Stimulated activated CD4-positive, alpha-beta T cell treated with anti-CD3 and anti-CD28 coated beads, Interleukin-12 subunit alpha, Interleukin-12 subunit beta, amount 100 ng/mL, for 48 hours (primary cell): ENCODE measurements at regions not wholly inside any gene's neighbourhood (a gene's known extent, or its start where the extent isn't known, plus 50 kb on each side); places are given as distances from the start of the nearest gene placed in this dataset.
"Not testable (repeated sequence)": the region's sequence is repeated elsewhere in the genome, so short reads cannot be mapped to it uniquely, and the experiment has no call there.

Experiments used
- DNase-seq, 3 donors: peaks; one replicate each; pipeline ENCODE4 v3.0.0-alpha.2; 2020; ENCODE audit warnings: low read depth in 2 of 3, low spot score in 1 of 3

DNA sequence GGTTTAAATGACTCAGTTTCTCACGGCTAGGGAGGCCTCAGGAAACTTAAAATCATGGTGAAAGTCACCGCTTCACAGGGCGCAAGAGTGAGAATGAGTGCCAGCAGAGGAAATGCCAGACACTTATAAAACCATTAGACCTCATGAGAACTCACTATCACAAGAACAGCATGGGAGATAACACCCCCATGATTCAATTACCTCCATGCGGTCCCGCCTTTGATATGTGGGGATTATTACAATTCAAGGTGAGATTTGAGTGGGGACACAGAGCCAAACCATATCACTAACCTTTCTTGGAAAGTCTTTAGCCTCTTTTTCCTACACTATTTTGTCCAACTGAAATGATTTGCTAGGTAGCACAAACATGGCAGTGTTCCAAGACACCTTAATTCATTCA lies 533.9 kb upstream of the NUDT12 start:
- DNase-seq, result no peak

DNA sequence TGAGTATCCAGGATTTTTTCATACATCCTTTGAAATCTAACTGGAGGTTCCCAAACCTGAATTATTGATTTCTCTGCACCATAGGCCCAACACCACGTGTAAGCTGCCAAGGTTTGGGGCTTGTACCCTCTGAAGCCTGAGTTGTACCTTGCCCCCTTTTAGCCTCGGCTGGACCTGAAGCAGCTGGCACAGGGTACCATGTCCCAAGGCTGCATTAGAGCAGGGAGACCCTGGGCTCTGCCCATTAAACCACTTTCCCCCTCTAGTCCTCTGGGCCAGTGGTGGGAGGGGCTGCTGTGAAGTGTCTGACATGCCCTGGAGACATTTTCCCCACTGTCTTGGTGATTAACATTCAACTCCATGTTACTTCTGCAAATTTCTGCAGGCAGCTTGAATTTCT lies 532.9 kb upstream of the NUDT12 start:
- no peak for DNase-seq

DNA sequence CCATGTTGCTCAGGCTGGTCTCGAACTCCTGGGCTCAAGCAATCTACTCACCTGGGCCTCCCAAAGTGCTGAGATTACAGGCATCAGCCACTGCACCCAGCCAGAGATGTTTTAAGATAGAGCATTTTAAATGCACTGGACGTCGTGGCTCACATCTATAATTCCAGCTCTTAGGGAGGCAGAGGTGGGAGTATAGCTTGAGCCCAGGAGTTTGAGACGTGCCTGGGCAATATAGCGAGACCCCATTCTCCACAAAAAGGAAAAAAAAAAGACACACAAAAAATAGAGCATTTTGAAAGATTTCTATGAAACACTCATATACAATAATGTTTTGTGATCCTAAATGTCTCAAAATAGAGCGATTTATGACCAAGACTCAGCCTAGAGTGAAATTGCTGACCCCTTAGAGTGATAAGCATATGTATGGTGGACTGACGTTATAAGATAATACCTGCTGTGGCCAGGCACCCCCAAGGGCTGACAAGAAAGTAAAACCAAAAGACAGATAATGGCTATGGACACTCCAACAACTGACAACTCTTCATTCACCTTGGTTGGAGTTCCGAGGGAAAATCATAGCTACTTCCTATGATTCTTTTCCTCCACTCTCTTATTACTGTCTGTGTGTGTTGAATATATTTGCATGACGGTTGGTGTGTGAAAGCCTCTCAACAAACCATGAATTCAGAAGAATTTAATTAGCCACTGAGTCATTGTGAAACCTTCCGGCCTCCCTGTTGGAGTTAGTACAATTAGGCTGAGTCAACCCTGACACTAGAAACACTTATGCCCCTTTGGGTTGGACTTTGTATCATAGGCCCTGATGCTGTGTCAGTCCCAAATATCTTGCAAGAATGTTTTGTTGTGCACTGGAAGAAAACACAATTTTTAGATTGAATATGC lies 526.5 kb upstream of the NUDT12 start:
- no peak for DNase-seq

DNA sequence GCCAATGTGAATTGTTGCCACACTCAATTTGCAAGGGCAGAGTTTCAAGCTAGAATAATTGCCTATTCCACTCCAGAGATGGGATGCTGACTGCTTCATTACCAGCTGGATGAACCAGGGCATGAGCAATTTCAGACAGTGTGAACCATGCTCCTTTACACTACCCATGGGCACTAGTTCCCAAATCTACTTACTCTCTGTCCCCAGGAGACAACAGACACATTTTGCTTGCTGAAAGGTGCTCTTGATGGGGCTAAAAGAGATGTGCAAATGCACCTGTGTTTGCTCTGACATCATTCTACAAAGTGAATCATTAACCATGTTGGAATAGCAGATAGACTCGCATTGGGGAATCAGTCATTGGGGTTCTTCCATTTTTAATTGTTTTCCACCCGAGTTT lies 522.3 kb upstream of the NUDT12 start:
- DNase-seq, result no peak

DNA sequence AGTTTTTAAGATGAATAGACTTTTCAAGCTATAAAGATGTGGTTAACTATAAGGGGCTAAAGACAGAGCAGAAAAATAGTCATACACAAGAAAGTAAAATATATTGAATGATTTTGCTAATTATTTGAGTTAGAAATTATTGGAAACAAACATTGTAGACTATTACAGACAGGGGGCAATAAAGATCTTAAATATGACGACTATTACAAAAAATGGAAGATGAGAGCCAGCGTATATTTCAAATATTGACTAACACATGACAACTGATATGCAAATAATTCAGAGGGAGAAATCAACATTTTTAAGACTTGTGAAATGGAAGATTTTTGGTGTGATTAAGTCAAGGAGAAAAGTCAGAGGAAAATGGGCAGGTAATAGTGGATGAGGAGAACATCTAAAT lies 520.2 kb upstream of the NUDT12 start:
- DNase-seq, result no peak

DNA sequence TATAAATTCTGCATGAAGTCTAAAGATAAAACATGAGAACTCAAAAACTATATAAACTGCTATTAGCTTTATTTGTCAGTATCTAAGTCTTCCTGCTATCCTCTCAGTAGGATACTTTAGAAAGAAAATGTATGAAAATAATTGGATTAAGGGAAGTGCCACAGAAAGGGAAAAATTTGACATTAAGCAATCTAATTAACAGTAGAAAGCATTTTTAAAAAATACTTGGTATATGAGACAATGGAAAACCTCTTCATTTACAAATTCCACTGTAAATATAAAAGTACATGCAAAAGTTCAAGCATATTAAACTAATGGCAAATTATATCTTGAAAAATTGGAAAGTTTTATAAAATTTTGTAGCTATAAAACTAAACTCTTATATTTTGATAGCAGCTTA lies 518.6 kb upstream of the NUDT12 start:
- no peak for DNase-seq

DNA sequence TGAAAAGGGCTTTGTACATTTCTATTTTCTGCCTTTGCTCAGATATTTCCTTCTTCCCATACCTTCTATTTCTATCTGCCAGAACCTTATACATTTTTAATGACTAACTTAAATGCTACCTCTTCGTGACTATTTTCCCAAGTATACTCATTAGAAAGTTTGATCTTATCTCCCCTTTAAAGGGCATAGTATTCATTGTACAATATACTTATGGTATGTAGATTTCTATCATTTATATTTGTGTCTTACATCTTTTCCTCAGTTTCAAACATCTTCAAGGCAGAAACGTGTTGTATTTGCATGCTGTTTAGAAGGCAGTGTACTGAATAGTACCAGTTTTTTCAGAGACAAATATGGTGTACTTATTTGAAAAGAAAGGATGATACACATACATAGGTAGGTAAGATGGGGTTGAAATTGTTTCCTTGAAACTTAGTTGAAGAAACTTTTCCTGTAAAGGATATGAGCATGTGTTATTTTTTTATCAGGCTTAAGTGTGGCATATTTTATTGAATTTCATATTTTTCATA lies 518.1 kb upstream of the NUDT12 start:
- no peak for DNase-seq

DNA sequence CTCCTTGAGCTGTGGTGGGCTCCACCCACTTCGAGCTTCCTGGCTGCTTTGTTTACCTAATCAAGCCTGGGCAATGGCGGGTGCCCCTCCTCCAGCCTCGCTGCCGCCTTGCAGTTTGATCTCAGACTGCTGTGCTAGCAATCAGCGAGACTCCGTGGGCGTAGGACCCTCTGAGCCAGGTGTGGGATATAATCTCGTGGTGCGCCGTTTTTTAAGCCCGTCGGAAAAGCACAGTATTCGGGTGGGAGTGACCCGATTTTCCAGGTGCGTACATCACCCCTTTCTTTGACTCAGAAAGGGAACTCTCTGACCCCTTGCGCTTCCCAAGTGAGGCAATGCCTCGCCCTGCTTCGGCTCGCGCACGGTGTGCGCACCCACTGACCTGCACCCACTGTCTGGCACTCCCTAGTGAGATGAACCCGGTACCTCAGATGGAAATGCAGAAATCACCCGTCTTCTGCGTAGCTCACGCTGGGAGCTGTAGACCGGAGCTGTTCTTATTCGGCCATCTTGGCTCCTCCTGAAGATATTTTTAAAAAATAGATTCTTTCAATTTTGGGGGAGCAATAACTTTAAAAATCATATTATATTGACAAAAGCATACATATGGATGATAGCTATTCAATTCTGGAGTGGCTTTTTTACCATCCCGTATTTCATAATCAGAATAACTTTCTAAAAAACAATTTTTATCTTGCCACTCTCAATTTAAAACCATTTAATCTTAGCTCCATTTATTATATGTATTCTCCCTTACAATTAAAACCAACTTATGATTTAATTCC lies 517.5 kb upstream of the NUDT12 start:
- not testable (repeated sequence) for DNase-seq

DNA sequence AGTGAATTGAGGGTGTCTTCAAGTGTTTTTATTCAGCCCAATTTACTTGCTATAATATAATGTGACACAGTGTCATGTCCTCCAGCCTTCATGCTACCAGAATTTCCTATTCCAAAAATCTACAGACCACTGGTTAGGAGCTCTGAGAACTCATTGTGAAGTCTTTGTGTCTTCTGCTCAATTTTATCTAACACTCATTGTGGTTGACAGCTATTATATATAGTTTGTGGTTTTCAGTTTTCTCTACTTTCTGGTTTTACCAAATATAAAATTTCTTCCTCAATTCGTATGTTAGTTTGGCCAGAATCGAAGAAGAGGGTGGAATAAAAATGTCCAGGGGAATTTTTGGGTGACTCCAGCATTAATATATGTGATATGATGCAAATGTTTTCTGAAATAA lies 509.3 kb upstream of the NUDT12 start:
- no peak for DNase-seq

DNA sequence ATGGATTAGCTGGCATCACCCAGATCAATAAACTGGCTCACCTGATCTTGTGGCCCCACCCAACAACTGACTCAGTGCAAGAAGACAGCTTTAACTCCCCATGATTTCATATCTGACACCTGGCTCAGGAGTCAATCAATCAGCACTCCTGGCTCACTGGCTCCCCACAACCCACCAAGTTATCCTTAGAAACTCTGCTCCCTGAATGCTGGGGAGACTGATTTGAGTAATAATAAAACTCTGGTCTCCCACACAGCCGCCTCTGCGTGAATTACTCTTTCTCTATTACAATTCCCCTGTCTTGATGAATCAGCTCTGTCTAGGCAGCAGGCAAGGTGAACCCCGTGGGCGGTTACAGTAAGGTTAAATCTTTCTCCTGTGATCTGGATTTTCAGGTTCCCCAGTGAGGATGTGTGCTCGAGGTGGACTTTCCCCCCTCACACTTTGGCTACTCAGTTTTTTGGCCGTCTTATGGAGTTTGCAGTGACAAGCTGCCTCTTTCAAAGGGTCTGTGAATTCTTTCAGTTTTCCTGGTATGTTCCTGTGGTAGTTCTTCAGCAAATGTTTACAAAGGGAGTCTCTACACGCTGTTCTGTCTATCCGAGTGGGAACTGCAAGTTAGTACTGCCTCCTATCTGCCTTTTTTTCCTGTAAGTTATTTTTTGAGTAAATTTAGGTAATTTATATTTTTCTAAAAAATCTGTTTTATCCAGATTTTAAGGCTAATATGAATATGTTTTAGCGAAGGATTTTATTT lies 500.2 kb upstream of the NUDT12 start:
- no peak for DNase-seq

DNA sequence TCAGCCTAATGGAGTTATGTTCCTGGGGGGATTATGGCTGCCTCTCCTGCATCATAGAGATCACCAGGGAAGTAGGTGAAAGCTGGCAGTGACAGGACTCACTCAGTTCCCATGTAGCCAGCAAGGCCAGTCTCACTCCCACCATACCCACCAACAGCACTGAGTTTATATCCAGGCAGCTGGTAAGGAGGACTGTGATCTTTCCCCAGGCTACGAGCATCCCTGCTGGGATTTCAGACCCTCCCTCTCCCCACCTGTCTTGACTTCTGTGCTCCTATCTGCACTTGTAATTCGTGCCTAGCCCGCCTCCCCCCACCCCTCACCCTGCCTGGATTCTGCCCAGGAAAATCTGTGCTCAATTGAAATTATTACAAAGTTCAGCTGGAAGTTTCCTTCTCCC lies 499.1 kb upstream of the NUDT12 start:
- DNase-seq, result no peak

DNA sequence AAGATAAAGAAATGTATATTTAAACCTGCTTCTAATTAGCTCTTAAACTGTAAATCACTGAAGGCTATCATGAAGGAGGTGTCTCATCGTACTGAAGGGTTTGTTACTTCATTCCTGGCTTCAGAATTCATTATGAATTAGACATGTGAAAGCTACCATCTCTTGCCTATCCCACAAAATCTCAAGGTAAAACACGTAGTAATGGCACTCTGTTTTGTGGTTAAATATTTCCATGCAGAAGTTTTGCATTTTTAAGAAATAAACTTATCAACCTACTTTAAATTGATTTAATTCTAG lies 490.7 kb upstream of the NUDT12 start:
- DNase-seq, result no peak

DNA sequence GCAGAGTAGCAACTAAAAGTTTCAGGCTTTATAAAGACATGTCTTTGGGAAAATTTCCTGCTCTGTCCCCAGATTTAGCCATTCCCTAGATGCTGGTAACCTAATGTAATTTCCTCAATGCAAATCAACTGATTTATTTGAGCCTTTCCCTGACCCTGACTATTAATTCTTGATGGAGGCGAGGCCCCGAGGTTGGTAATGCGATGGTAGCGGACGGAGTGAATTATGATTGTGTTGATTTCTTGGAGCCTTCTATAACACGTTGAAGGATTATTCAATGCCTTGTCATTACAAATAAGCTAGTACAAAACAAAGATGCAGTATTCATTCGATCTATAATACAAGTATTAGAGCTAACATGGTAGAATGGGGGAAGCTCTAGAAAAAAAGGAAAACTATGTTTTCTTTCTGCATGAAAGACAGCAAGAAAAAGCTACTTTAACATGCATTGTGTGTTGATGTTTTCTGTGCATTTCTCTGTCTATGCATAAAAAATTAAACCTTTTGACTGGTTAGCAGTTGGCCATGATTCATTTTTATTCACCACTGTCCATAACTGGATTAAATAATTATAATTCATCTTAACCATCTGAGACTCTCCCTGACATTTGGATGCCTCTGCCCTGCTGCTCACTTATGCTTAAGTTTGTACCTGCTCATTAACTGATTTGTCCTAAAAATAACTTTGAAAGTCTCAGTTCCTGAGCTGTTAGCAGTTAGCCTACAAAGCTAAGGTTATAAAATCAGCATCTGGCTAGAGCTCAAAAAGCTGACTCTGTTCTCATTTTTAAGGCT lies 490.2 kb upstream of the NUDT12 start:
- DNase-seq, result no peak

DNA sequence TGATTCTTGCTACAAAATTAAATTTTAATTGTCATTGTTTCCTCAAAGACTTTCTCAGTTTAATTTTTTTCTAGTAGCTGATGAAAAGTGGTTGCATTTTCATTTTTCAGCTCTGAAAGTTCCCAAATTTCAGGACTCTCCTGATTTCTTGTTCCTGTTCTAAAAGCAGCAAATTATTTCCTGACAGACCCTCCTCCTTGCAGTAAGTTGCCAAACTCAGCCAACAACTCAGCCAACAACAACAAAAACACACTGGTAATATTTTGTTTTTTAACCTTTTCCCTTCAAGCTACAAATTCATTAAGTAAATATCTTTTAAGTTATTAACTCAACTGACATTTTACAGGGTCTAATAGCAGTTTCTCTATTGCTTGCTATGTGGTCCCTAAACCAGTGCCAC lies 487.8 kb upstream of the NUDT12 start:
- DNase-seq, result no peak

DNA sequence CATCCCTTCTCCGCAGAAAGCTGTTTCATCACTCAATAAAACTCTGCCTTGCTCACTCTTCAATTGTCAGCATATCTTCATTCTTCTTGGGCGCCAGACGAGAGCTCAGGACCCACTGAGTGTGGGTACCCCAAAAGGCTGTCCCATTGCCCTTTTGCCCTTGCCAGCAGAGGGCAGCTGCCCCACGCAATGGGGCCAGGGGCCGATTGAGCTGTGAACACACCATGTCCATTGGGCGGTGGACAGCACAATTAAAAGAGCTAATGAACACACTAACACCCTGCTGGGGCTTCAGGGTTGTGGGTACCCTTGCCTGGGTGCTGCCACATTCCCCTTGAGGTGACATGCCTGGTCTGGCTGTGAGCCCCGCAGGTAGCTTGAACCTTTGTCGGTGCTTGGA lies 487.2 kb upstream of the NUDT12 start:
- DNase-seq, result no peak

DNA sequence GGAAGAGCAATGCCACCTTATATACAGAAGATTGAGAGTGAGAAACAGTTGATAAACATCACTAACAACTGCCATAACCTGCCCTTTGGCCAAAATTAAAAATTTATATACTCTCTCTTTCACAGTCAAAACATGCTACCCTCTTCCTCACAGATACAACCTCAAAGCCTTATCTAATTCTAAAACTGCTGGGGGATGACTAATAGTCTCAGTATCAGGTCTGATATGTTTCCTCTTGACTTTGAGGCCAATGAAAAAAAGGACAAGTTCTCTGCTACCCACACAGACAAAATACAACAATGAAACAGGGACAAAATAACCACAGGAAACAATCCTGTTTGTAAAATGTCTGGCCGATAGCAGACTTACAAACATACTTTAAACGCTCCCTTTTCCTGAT lies 485.6 kb upstream of the NUDT12 start:
- DNase-seq, result no peak

DNA sequence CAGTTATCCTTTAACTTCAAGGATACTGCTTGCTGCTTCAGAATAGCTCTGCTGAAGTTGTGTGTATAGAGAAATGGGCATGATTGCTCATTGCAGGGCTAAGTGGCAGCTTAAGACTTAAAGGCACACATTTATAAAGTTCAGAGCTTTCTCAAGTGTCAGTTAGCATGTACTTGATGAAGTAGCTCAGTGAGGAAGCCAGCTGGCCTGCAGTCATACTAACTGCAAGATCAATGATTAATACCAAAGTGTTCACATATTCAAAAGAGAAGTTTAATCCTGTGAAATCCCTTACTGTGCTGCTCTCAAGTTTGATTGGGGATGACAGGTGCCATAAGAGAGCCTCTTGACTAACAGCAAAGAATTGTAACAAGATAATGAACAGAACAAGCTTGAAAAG lies 483.4 kb upstream of the NUDT12 start:
- no peak for DNase-seq

DNA sequence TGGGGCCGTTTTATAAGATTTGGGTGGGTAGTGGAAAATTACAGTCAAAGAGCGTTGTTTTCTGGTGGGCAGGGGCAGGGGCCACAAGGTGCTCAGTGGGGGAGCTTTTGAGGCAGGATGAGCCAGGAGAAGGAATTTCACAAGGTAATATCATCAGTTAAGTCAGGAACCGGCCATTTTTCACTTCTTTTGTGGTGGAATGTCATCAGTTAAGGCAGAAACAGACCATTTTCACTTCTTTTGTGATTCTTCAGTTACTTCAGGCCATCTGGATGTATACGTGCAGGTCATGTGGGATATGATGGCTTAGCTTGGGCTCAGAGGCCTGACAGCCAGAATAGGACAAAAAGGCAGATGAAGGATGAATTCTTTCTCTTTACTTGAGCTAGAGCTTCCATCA lies 477.3 kb upstream of the NUDT12 start:
- DNase-seq, result not testable (repeated sequence)

DNA sequence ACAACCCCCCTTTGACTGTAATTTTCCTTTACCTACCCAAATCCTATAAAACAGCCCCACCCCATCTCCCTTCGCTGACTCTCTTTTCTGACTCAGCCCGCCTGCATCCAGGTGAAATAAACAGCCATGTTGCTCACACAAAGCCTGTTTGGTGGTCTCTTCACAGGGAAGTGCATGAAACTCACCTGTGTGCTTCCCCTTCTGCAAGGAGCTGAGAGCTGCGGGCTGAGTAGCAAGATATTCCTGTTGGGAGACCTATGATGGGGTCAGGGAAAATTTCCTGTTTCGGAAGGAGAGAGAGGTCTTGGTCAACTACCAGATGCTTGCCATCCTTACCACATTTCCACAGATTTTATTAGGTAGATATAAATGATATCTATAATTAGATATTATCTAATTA lies 474.5 kb upstream of the NUDT12 start:
- not testable (repeated sequence) for DNase-seq

DNA sequence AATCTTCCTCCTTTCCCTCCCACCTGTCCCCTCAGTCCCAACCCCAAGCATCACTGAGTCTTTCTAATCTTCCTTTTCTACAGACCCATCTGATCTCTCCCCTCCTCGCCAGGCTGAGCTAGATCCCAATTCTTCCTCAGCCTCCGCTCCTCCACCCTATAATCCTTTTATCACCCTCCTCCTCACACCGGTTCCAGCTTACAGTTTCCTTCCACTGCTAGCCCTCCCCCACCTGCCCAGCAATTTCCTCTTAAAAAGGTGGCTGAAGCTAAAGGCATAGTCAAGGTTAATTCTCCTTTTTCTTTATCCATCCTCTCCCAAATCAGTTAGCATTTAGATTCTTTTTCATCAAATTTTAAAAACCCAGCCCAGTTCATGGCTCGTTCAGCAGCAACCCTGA lies 470.6 kb upstream of the NUDT12 start:
- not testable (repeated sequence) for DNase-seq

DNA sequence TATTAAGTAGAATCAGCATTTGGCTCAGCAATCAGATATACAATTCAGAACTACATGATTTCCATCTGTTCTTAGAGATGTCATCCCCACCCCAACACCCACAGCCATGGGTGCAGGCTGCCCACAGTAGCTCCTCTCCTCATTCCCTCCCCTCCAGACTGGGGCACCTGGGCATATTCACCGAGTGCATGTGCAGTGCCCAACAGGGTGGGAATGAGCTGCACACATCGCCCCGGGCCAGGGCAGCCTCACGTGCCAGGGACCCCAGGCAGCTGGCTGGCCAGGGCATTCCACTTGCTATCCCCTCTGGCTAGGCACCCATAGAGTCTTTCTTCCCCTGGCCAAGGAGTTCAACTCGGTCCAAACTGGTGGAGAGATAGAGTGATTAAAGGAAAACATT lies 461.9 kb upstream of the NUDT12 start:
- no peak for DNase-seq
